ENCODE measurements at regions not wholly inside any gene's neighbourhood (a gene's known extent, or its start where the extent isn't known, plus 50 kb on each side); places are given as distances from the start of the nearest gene placed in this dataset.

- TF ChIP-seq CTCF (IDR thresholded peaks at IDR 0.05; ENCODE audit: low read depth, low read length): no peak
- DNase-seq (ENCODE audit: extremely low read depth, low read depth): no peak
Observed at GRCh38 chrX:110448459-110448858, 89.8 kb downstream of the RTL9 start.

GRCh38 chrX:110449312-110449711 lies 90.7 kb downstream of the RTL9 start:
- DNase-seq (ENCODE audit: extremely low read depth, low read depth): no peak
- no peak for TF ChIP-seq CTCF (IDR thresholded peaks at IDR 0.05; ENCODE audit: low read depth, low read length)

- peak; percentile 31 for DNase-seq (ENCODE audit: extremely low read depth, low read depth)
Observed at GRCh38 chrX:110450050-110450449, 91.4 kb downstream of the RTL9 start.

GRCh38 chrX:110454336-110454735 lies 95.7 kb downstream of the RTL9 start:
- no peak for DNase-seq (ENCODE audit: extremely low read depth, low read depth)
- no peak for TF ChIP-seq CTCF (IDR thresholded peaks at IDR 0.05; ENCODE audit: low read depth, low read length)

More at GRCh38 chrX:110450050-110450449, 91.4 kb downstream of the RTL9 start:
- peak; percentile 79 for TF ChIP-seq CTCF (IDR thresholded peaks at IDR 0.05; ENCODE audit: low read depth, low read length)

- TF ChIP-seq CTCF (IDR thresholded peaks at IDR 0.05; ENCODE audit: low read depth, low read length): peak; percentile 35
- no peak for DNase-seq (ENCODE audit: extremely low read depth, low read depth)
Observed at GRCh38 chrX:110462957-110463356, 104.3 kb downstream of the RTL9 start.

- DNase-seq (ENCODE audit: extremely low read depth, low read depth): no peak
- TF ChIP-seq CTCF (IDR thresholded peaks at IDR 0.05; ENCODE audit: low read depth, low read length): no peak
Observed at GRCh38 chrX:110466790-110467189, 108.1 kb downstream of the RTL9 start.

- no peak for DNase-seq (ENCODE audit: extremely low read depth, low read depth)
- TF ChIP-seq CTCF (IDR thresholded peaks at IDR 0.05; ENCODE audit: low read depth, low read length): no peak
Observed at GRCh38 chrX:110472265-110472664, 113.6 kb downstream of the RTL9 start.
